Psoas muscle (tissue), 7 donors: ENCODE measurements at regions not wholly inside any gene's neighbourhood (a gene's known extent, or its start where the extent isn't known, plus 50 kb on each side); places are given as distances from the start of the nearest gene placed in this dataset.

ENCODE experiments used
- ATAC-seq, 4 donors: fragments of 200-7000 bp; cut with Tn5 transposase; one replicate each; pipeline ENCODE4 v1.9.1; 2020; ENCODE audit warnings: moderate library complexity in 3 of 4, mild to moderate bottlenecking in 2 of 4
- DNase-seq, 2 donors: peaks; one replicate each; pipeline ENCODE4 v3.0.0-alpha.2; 2020
- H3K27ac ChIP-seq: fragments of 200-600 bp; one replicate; pipeline ENCODE4 v1.8.0; 2022
- H3K27me3 ChIP-seq, 3 donors: fragments of 200-600 bp in 1 of 3; one replicate each; pipeline versions ENCODE4 v1.6.1 to v1.8.0; 2013 to 2022; ENCODE audit warnings: low read length in 2 of 3, mild to moderate bottlenecking in 2 of 3, moderate library complexity in 1 of 3; ENCODE audit not compliant: insufficient read depth in 3 of 3
- H3K36me3 ChIP-seq, 2 donors: fragments of 200-600 bp in 1 of 2; one replicate each; pipeline versions ENCODE4 v1.6.1 to v1.8.0; 2013 to 2022; ENCODE audit warnings: low read depth in 1 of 2, mild to moderate bottlenecking in 1 of 2, moderate library complexity in 1 of 2; ENCODE audit not compliant: insufficient read depth in 1 of 2
- H3K4me1 ChIP-seq: fragments of 200-600 bp; one replicate; pipeline ENCODE4 v1.8.0; 2022
- H3K4me3 ChIP-seq: fragments of 200-600 bp; one replicate; pipeline ENCODE4 v1.8.0; 2022; ENCODE audit warnings: mild to moderate bottlenecking
- H3K9me3 ChIP-seq: fragments of 200-600 bp; one replicate; pipeline ENCODE4 v1.8.0; 2022
- CTCF ChIP-seq: fragments of 200-600 bp; IDR thresholded peaks from one replicate; pipeline ENCODE4 v1.8.0; 2022; ENCODE audit warnings: antibody characterized with exemption
- WGBS, 3 donors: extraction: QIAGEN DNeasy Blood & Tissue Kit; methylation state at CpG; one replicate each; pipeline versions ENCODE4 v1.1.6 to v1.1.7; 2013; 5-methylcytosine and 5-hydroxymethylcytosine counted together
- intact Hi-C, 2 donors: fragments of 100-400 bp; cut with DNase I; formaldehyde crosslinking; loops; one replicate each; pipeline versions ENCODE4 v1.11.0 to v1.14.2; 2022
- donor health status: healthy with polysubstance abuse.
- donor health status: DM: no; HTN: no; CAD: no; lungs with moderate emphysema.
- donor health status: Bipolar disorder and iron deficiency.
- donor health status: healthy.
- donor health status: DM: yes; HTN: yes; CAD: no.
- donor health status: DM: no; HTN: no; CAD: no.
- donor health status: DM: yes; HTN: yes; CAD: no.

GRCh38 chr14:59090572-59090971 is 97.9 kb upstream of the DAAM1 start:
- no peaks in the 10 kb centered on the region for H3K4me1 ChIP-seq
- DNase-seq (no peak), ATAC-seq (no peak)
- no peaks in the 10 kb centered on the region for H3K36me3 ChIP-seq
- intact Hi-C loops: no loop called here
- H3K9me3 ChIP-seq: no peaks in the 10 kb centered on the region
- WGBS, 3 donors: 50 to 56% (median 52%) methylated on average over 4 of the region's 4 CpGs
- H3K4me3 ChIP-seq: no peak overlapping the region
- TF ChIP-seq CTCF: no peak
- no peaks in the 10 kb centered on the region for H3K27me3 ChIP-seq
- H3K27ac ChIP-seq: no peak overlapping the region

- intact Hi-C loops: no loop called here
- Histone ChIP-seq H3K9me3 (no peaks in the 10 kb centered on the region), H3K4me1 (no peaks in the 10 kb centered on the region), H3K27me3 (no peaks in the 10 kb centered on the region), H3K4me3 (no peak overlapping the region), H3K36me3 (no peaks in the 10 kb centered on the region), H3K27ac (no peak overlapping the region)
- TF ChIP-seq CTCF: no peak
- 42 to 51% (median 46%) methylated on average over 4 of the region's 4 CpGs for WGBS, 3 donors
- ATAC-seq (no peak), DNase-seq (no peak)
Observed at GRCh38 chr14:59091404-59091803, 97.1 kb upstream of the DAAM1 start.

- no peak overlapping the region for H3K4me3 ChIP-seq
- no peak for ATAC-seq
- no peak for DNase-seq
- no peak overlapping the region for H3K27ac ChIP-seq
- no peak for TF ChIP-seq CTCF
- intact Hi-C loops: no loop called here
- H3K27me3 ChIP-seq: no peaks in the 10 kb centered on the region
- no peaks in the 10 kb centered on the region for H3K36me3 ChIP-seq
- no peaks in the 10 kb centered on the region for H3K4me1 ChIP-seq
- H3K9me3 ChIP-seq: no peaks in the 10 kb centered on the region
- WGBS, 3 donors: 46 to 57% (median 50%) methylated on average over 4 of the region's 4 CpGs
Observed at GRCh38 chr14:59091976-59092375, 96.5 kb upstream of the DAAM1 start.

- no peaks in the 10 kb centered on the region for H3K36me3 ChIP-seq
- ATAC-seq: no peak
- intact Hi-C loops: no loop called here
- H3K4me3 ChIP-seq: no peak overlapping the region
- WGBS, 3 donors: 36 to 44% (median 39%) methylated on average over 7 of the region's 7 CpGs
- H3K9me3 ChIP-seq: no peaks in the 10 kb centered on the region
- H3K4me1 ChIP-seq: no peaks in the 10 kb centered on the region
- no peak for TF ChIP-seq CTCF
- H3K27me3 ChIP-seq: peaks cover 0 to 6% (median 0%) of the 10 kb centered on the region in 3 donors
- H3K27ac ChIP-seq: no peak overlapping the region
- no peak for DNase-seq
Observed at GRCh38 chr14:59093902-59094301, 94.6 kb upstream of the DAAM1 start.

- no peak overlapping the region for H3K27ac ChIP-seq
- no peak overlapping the region for H3K4me3 ChIP-seq
- H3K36me3 ChIP-seq: no peaks in the 10 kb centered on the region
- TF ChIP-seq CTCF: no peak
- intact Hi-C loops: no loop called here
- peaks cover 0 to 6% (median 0%) of the 10 kb centered on the region in 3 donors for H3K27me3 ChIP-seq
- no peaks in the 10 kb centered on the region for H3K9me3 ChIP-seq
- DNase-seq: no peak
- H3K4me1 ChIP-seq: no peaks in the 10 kb centered on the region
- WGBS, 3 donors: 36 to 38% (median 37%) methylated on average over 2 of the region's 2 CpGs
- no peak for ATAC-seq
Observed at GRCh38 chr14:59096303-59096702, 92.2 kb upstream of the DAAM1 start.
